GM13976 (cell line): ENCODE measurements at regions not wholly inside any gene's neighbourhood (a gene's known extent, or its start where the extent isn't known, plus 50 kb on each side); places are given as distances from the start of the nearest gene placed in this dataset.
"Not testable (repeated sequence)": the region's sequence is repeated elsewhere in the genome, so short reads cannot be mapped to it uniquely, and the experiment has no call there.

Source experiments
- DNase-seq: peaks from one replicate; pipeline ENCODE4 v3.0.0; 2012; ENCODE audit warnings: low spot score
- in situ Hi-C: fragments of 300-500 bp; cut with MboI; formaldehyde crosslinking; loops from one replicate; pipeline ENCODE4 v1.12.0; 2022; ENCODE audit warnings: low sequenced_read_pairs, mixed read lengths, inconsistent platforms; ENCODE audit not compliant: unreplicated experiment
- TF ChIP-seq, protein P1 (sequence below): IDR thresholded peaks from 2 replicates; pipeline ENCODE4 v1.5.1; 2012; ENCODE audit warnings: borderline replicate concordance, mild to moderate bottlenecking; ENCODE audit not compliant: insufficient read depth; ENCODE audit errors: extremely low read depth, missing control alignments, control extremely low read depth

DNA sequence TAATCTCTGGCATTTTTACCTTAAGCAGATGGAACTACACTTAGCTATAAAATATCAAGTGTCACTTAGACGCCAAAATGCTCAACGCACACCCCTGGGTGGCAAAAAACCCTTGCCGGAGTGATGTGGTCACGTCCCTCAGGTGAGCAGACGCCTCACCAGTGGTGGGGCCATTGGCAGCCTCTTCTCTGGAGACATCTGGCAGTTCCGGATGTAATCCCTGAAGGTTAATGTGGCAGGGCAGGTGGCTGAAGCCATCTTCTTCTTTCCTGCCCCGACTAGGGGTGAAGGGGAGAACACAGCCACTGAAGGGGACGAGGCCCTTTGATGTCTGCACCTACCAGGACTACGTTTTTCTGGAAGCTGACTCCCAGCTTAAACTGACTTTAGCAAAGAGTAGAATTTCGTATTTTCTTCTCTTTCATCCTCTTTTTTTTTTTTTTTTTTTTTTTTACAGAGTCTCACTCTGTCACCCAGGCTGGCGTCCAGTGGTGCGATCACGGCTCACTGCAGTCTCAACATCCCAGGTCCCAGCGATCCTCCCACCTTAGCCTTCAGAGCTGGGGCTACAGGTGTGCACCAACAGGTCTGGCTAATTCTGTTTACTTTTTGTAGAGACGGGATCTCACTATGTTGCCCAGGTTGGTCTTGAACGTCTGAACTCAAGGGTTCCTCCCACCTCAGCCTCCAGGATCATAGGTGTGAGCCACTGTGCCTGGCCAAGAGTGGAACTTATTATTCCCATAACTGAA lies 152.1 kb downstream of the TTLL2 start:
- TF ChIP-seq, protein P1, sequence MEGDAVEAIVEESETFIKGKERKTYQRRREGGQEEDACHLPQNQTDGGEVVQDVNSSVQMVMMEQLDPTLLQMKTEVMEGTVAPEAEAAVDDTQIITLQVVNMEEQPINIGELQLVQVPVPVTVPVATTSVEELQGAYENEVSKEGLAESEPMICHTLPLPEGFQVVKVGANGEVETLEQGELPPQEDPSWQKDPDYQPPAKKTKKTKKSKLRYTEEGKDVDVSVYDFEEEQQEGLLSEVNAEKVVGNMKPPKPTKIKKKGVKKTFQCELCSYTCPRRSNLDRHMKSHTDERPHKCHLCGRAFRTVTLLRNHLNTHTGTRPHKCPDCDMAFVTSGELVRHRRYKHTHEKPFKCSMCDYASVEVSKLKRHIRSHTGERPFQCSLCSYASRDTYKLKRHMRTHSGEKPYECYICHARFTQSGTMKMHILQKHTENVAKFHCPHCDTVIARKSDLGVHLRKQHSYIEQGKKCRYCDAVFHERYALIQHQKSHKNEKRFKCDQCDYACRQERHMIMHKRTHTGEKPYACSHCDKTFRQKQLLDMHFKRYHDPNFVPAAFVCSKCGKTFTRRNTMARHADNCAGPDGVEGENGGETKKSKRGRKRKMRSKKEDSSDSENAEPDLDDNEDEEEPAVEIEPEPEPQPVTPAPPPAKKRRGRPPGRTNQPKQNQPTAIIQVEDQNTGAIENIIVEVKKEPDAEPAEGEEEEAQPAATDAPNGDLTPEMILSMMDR: no peak
- no peak for DNase-seq
- in situ Hi-C loops: no loop called here

GRCh38 chr6:167477688-167478087 lies 152.8 kb downstream of the TTLL2 start:
- TF ChIP-seq, protein P1: no peak
- DNase-seq: no peak
- in situ Hi-C loops: no loop called here

GRCh38 chr6:167479301-167479700 lies 154.4 kb downstream of the TTLL2 start:
- no peak for DNase-seq
- in situ Hi-C loops: no loop called here
- TF ChIP-seq, protein P1: no peak

DNA sequence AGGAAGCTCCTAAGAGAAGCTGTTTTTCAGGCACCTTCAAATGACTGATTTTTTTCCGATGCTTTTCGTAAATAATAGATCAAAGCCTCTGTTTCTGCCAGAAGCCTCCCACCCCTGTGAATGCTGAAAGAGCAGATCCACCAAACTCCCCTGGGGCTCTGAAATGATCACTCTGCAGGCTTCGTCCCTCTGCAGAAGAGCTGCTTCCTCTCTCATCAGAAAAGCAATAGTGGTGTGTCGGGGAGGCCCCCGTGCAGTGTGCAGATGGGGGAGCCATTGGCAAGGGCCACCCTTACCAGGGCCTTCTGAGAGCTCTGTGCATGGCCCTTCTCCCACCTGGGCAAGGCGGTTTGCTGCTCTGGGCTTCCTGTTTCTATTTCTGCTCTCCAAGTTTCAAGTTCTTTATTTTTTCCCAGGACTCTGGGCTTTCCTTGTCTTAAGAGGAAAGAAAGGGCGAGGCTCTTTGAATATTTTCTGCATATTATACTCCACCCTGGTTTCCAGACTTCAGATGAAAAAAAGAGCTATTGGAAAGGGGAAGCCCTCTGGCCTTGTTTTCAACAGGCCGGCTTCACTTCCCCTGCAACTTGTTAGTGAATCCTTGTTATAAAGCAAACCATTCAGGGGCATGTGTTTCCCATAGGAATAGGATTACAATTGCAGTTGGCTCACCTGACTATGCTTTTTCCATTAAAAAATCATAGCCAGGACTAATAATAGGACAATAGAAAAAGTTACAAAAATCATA lies 155.2 kb downstream of the TTLL2 start:
- DNase-seq: no peak
- TF ChIP-seq, protein P1: no peak
- in situ Hi-C loops: no loop called here

- TF ChIP-seq, protein P1: no peak
- in situ Hi-C loops: no loop called here
- DNase-seq: no peak
Measured at GRCh38 chr6:167481307-167481926, 156.5 kb downstream of the TTLL2 start.

DNA sequence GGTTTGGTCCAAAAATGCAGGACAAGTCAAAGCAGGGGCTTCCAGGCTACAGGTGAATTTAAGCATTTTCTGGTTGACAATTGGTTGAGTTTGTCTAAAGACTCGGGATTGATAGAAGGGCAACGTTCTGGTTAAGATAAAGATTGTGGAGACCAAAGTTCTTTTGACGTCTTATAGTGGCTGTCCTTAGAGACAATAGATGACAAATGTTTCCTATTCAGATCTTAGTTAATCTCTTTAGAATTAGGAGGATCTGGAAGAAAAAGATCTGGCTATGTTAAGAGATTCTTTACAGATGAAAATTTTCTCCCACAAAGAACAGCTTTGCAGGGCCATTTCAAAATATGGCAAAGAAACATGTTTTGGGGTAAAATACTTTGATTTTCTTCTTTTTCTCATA lies 157.9 kb downstream of the TTLL2 start:
- DNase-seq, in situ Hi-C loops: not testable (repeated sequence)
